Neural cell (in vitro differentiated cells): ENCODE measurements at regions not wholly inside any gene's neighbourhood (a gene's known extent, or its start where the extent isn't known, plus 50 kb on each side); places are given as distances from the start of the nearest gene placed in this dataset.

ENCODE experiments used
- H2AFZ ChIP-seq: fragments of 200-600, 300-800 bp; sonication (generic), shearing (Covaris generic); 2 replicates; pipeline ENCODE4 v1.6.0; 2014; ENCODE audit warnings: low read depth, mild to moderate bottlenecking, antibody characterized with exemption, low read length, moderate library complexity
- H3F3A ChIP-seq: fragments of 200-600 bp; shearing (Covaris generic); 2 replicates; pipeline ENCODE4 v1.6.1; 2016; ENCODE audit warnings: mild to moderate bottlenecking, moderate library complexity, mixed read lengths, antibody characterized with exemption, low read length; ENCODE audit not compliant: insufficient read depth, poor library complexity, severe bottlenecking
- H3K27ac ChIP-seq: fragments of 200-600, 300-800 bp; sonication (generic), shearing (Covaris generic); 2 replicates; pipeline ENCODE4 v1.5.1; 2014; ENCODE audit warnings: mild to moderate bottlenecking, low read length, moderate library complexity
- H3K27me3 ChIP-seq: fragments of 300-800, 200-600 bp; sonication (generic), shearing (Covaris generic); 2 replicates; pipeline ENCODE4 v1.6.0; 2014; ENCODE audit warnings: mild to moderate bottlenecking, low read depth, low read length, moderate library complexity; ENCODE audit not compliant: insufficient read depth
- H3K36me3 ChIP-seq: fragments of 300-800, 200-600 bp; sonication (generic), shearing (Covaris generic); 2 replicates; pipeline ENCODE4 v1.5.1; 2014; ENCODE audit warnings: mild to moderate bottlenecking, antibody characterized with exemption, low read length, moderate library complexity; ENCODE audit not compliant: insufficient read depth
- H3K4me2 ChIP-seq: fragments of 300-800, 200-600 bp; sonication (generic), shearing (Covaris generic); 2 replicates; pipeline ENCODE4 v1.6.0; 2014; ENCODE audit warnings: mild to moderate bottlenecking, low read length
- H3K4me3 ChIP-seq: fragments of 300-800, 200-600 bp; sonication (generic), shearing (Covaris generic); 2 replicates; pipeline ENCODE4 v1.5.1; 2014; ENCODE audit warnings: mild to moderate bottlenecking, low read length, moderate library complexity
- H3K79me2 ChIP-seq: fragments of 200-600 bp; shearing (Covaris generic); replicated peaks from 2 replicates; pipeline ENCODE4 v1.6.0; 2014; ENCODE audit warnings: mild to moderate bottlenecking, low read length, moderate library complexity; ENCODE audit not compliant: insufficient read depth
- H3K9ac ChIP-seq: fragments of 300-800, 200-600 bp; sonication (generic), shearing (Covaris generic); 2 replicates; pipeline ENCODE4 v1.6.1; 2016; ENCODE audit warnings: mild to moderate bottlenecking, low read length, mixed read lengths
- H3K9me2 ChIP-seq: fragments of 200-600 bp; shearing (Covaris generic); 2 replicates; pipeline ENCODE4 v1.6.1; 2016; ENCODE audit warnings: mild to moderate bottlenecking, low read length, mixed read lengths; ENCODE audit not compliant: insufficient read depth
- H3K9me3 ChIP-seq: fragments of 200-600, 300-800 bp; sonication (generic), shearing (Covaris generic); 2 replicates; pipeline ENCODE4 v1.6.1; 2016; ENCODE audit warnings: mild to moderate bottlenecking, mixed run types, low read length, moderate library complexity, mixed read lengths
- H4K20me1 ChIP-seq: fragments of 200-600 bp; shearing (Covaris generic); 2 replicates; pipeline ENCODE4 v1.6.1; 2016; ENCODE audit warnings: mild to moderate bottlenecking, mixed run types; ENCODE audit not compliant: insufficient read depth
- CTCF ChIP-seq: fragments of 450-650 bp; IDR thresholded peaks from 2 replicates; pipeline ENCODE4 v1.5.1; 2014; ENCODE audit warnings: antibody characterized with exemption, mild to moderate bottlenecking, moderate library complexity; ENCODE audit not compliant: poor library complexity, severe bottlenecking
- EP300 ChIP-seq: fragments of 450-650 bp; conservative IDR thresholded peaks from 2 replicates; pipeline ENCODE4 v1.6.1; 2014; ENCODE audit warnings: antibody characterized with exemption, mild to moderate bottlenecking, moderate library complexity; ENCODE audit not compliant: poor library complexity, severe bottlenecking
- EZH2 ChIP-seq: fragments of 200-600, 300-800 bp; shearing (Covaris generic), sonication (generic); IDR thresholded peaks from 2 replicates; pipeline ENCODE4 v1.6.1; 2014; ENCODE audit warnings: antibody characterized with exemption, low read length, borderline replicate concordance, mild to moderate bottlenecking; ENCODE audit not compliant: insufficient read depth, poor library complexity, severe bottlenecking
- MXI1 ChIP-seq: fragments of 450-650 bp; conservative IDR thresholded peaks from 2 replicates; pipeline ENCODE4 v1.6.1; 2014; ENCODE audit warnings: antibody characterized with exemption, mild to moderate bottlenecking; ENCODE audit not compliant: poor library complexity, severe bottlenecking
- POLR2AphosphoS5 ChIP-seq: IDR thresholded peaks from 2 replicates; pipeline ENCODE4 v1.6.1; 2012
- RAD21 ChIP-seq: fragments of 450-650 bp; conservative IDR thresholded peaks from 2 replicates; pipeline ENCODE4 v1.6.1; 2014; ENCODE audit warnings: antibody characterized with exemption, mild to moderate bottlenecking, moderate library complexity
- REST ChIP-seq: IDR thresholded peaks from 2 replicates; pipeline ENCODE4 v1.6.1; 2012; ENCODE audit warnings: borderline replicate concordance
- SMC3 ChIP-seq: fragments of 450-650 bp; conservative IDR thresholded peaks from 2 replicates; pipeline ENCODE4 v1.6.1; 2014; ENCODE audit warnings: antibody characterized with exemption, mild to moderate bottlenecking, moderate library complexity; ENCODE audit not compliant: poor library complexity

GRCh38 chr10:121664671-121665070 lies 66.4 kb upstream of the FGFR2 start:
- H3F3A ChIP-seq = no peaks in the 10 kb centered on the region
- H3K9me3 ChIP-seq = peaks cover 7% of the 10 kb centered on the region
- no peaks in the 10 kb centered on the region for H3K27me3 ChIP-seq
- H3K9me2 ChIP-seq = no peaks in the 10 kb centered on the region
- no peak overlapping the region for H3K9ac ChIP-seq
- H2AFZ ChIP-seq = no peak overlapping the region
- H3K4me3 ChIP-seq = no peak overlapping the region
- TF ChIP-seq MXI1 (no peak), SMC3 (no peak), RAD21 (no peak), EZH2 (no peak), POLR2AphosphoS5 (no peak), EP300 (no peak)
- H3K4me2 ChIP-seq = no peak overlapping the region
- H3K79me2 ChIP-seq = no peaks in the 10 kb centered on the region
- no peaks in the 10 kb centered on the region for H4K20me1 ChIP-seq
- no peaks in the 10 kb centered on the region for H3K36me3 ChIP-seq
- no peak overlapping the region for H3K27ac ChIP-seq

GRCh38 chr10:121662945-121663917 lies 65.0 kb upstream of the FGFR2 start:
- Histone ChIP-seq H2AFZ (no peak overlapping the region), H3K4me3 (no peak overlapping the region), H3K36me3 (no peaks in the 10 kb centered on the region), H3K27ac (no peak overlapping the region), H4K20me1 (no peaks in the 10 kb centered on the region), H3K9ac (no peak overlapping the region), H3K9me3 (peaks cover 7% of the 10 kb centered on the region), H3K27me3 (no peaks in the 10 kb centered on the region), H3K9me2 (no peaks in the 10 kb centered on the region), H3K79me2 (no peaks in the 10 kb centered on the region), H3F3A (no peaks in the 10 kb centered on the region), H3K4me2 (no peak overlapping the region)
- no peak for TF ChIP-seq RAD21
- no peak for TF ChIP-seq EP300
- no peak for TF ChIP-seq SMC3
- TF ChIP-seq CTCF = peak; percentile 14
- TF ChIP-seq REST = no peak
